ENCODE measurements at regions not wholly inside any gene's neighbourhood (a gene's known extent, or its start where the extent isn't known, plus 50 kb on each side); places are given as distances from the start of the nearest gene placed in this dataset.
"Not testable (repeated sequence)": the region's sequence is repeated elsewhere in the genome, so short reads cannot be mapped to it uniquely, and the experiment has no call there.

DNA sequence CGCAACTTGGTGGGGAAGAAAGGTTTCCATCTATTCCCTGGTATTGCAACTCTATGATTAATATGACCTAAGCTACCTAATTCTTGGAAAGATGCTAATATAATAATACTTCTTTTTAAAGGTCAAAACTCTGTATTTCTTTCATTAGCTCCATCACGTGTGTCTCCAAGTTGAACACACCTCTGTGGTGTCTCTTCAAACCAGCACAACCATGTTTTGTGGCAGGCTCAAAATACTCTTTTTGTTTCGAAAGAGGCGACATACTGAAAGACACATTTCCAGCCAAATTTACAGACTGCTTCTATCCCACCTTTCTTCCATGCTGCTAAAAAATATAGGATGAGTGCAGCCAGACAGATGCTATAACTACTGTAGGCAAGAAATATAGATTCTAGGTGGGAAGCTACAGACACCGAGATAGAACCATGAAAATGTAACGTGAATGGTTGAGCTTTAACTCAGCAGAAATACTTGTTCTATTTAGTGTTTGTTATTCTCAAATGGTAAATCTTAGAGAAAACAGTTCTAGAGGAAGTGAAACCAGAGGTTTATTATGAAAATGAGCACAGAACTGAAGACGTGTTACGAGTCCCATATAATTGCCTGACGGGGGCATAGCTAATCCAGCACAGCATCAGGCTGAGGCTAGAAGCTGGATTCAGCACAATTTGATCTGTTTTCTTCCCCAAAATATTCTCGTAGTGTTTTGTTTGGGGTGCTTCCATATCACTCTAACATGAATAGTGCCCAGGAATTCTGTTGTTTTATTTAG lies 991.5 kb upstream of the FANCL start:
- Histone ChIP-seq H3K4me1 (ENCODE audit: insufficient read depth, low read length) (no peaks in the 10 kb centered on the region), H3K4me3 (ENCODE audit: low read depth in 1 of 2, low read length in 2 of 2) (no peak overlapping the region), H3K9ac (ENCODE audit: low read depth, low read length) (no peak overlapping the region), H3K36me3 (ENCODE audit: insufficient read depth, low read length) (no peaks in the 10 kb centered on the region), H4K20me1 (ENCODE audit: insufficient read depth, low read length) (no peaks in the 10 kb centered on the region), H2AFZ (ENCODE audit: low read depth, low read length) (no peak overlapping the region), H3K9me3 (ENCODE audit: insufficient read depth, low read length, severe bottlenecking) (no peaks in the 10 kb centered on the region), H3K27ac (ENCODE audit: low read length) (no peak overlapping the region), H3K4me2 (ENCODE audit: insufficient read depth, low read length) (no peak overlapping the region), H3K27me3 (ENCODE audit: insufficient read depth, low read length, poor library complexity) (no peaks in the 10 kb centered on the region), H3K79me2 (ENCODE audit: insufficient read depth, low read length) (no peaks in the 10 kb centered on the region)
- TF ChIP-seq EZH2 (IDR thresholded peaks at IDR 0.05; ENCODE audit: borderline replicate concordance, low read depth, low read length, severe bottlenecking) (no peak), CTCF (IDR thresholded peaks at IDR 0.05; ENCODE audit: borderline replicate concordance, extremely low read depth, low read length, poor library complexity, severe bottlenecking) (no peak)
- ATAC-seq (ENCODE audit: insufficient read depth, low read depth): no peak
- DNase-seq: no peak

- not testable (repeated sequence) for ATAC-seq (ENCODE audit: insufficient read depth, low read depth); H3K4me3 ChIP-seq (ENCODE audit: low read depth in 1 of 2, low read length in 2 of 2); H3K27ac ChIP-seq (ENCODE audit: low read length); H3K4me1 ChIP-seq (ENCODE audit: insufficient read depth, low read length); H4K20me1 ChIP-seq (ENCODE audit: insufficient read depth, low read length); H3K27me3 ChIP-seq (ENCODE audit: insufficient read depth, low read length, poor library complexity); H3K4me2 ChIP-seq (ENCODE audit: insufficient read depth, low read length); H3K9me3 ChIP-seq (ENCODE audit: insufficient read depth, low read length, severe bottlenecking); H2AFZ ChIP-seq (ENCODE audit: low read depth, low read length); H3K79me2 ChIP-seq (ENCODE audit: insufficient read depth, low read length); DNase-seq; H3K9ac ChIP-seq (ENCODE audit: low read depth, low read length); H3K36me3 ChIP-seq (ENCODE audit: insufficient read depth, low read length)
Measured at GRCh38 chr2:59226362-59226761, 985.2 kb upstream of the FANCL start.

DNA sequence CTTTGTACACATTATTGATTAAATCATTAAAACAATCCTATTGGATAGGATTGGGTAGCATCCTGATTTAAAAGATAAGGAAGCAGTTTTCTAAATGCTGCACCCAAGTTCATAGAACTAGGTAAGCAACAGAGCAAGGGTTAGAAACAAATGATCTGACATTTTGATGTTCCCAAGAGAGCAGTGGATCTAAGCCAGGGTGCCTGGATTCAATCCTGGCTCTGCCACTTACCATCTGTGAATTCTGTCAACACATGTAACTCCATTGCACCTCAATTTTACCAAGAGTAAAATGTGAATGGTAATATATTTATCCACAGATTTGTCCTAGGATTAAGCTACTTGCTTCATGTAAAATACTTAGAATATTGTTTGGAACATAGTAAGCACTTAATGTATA lies 982.6 kb upstream of the FANCL start:
- DNase-seq (no peak), ATAC-seq (ENCODE audit: insufficient read depth, low read depth) (no peak)
- no peak overlapping the region for H3K9ac ChIP-seq (ENCODE audit: low read depth, low read length)
- no peaks in the 10 kb centered on the region for H3K27me3 ChIP-seq (ENCODE audit: insufficient read depth, low read length, poor library complexity)
- no peaks in the 10 kb centered on the region for H3K79me2 ChIP-seq (ENCODE audit: insufficient read depth, low read length)
- H4K20me1 ChIP-seq (ENCODE audit: insufficient read depth, low read length): no peaks in the 10 kb centered on the region
- TF ChIP-seq CTCF (IDR thresholded peaks at IDR 0.05; ENCODE audit: borderline replicate concordance, extremely low read depth, low read length, poor library complexity, severe bottlenecking) (no peak), EZH2 (IDR thresholded peaks at IDR 0.05; ENCODE audit: borderline replicate concordance, low read depth, low read length, severe bottlenecking) (no peak)
- H2AFZ ChIP-seq (ENCODE audit: low read depth, low read length): no peak overlapping the region
- no peak overlapping the region for H3K4me3 ChIP-seq (ENCODE audit: low read depth in 1 of 2, low read length in 2 of 2)
- H3K9me3 ChIP-seq (ENCODE audit: insufficient read depth, low read length, severe bottlenecking): no peaks in the 10 kb centered on the region
- H3K4me1 ChIP-seq (ENCODE audit: insufficient read depth, low read length): no peaks in the 10 kb centered on the region
- no peak overlapping the region for H3K27ac ChIP-seq (ENCODE audit: low read length)
- no peak overlapping the region for H3K4me2 ChIP-seq (ENCODE audit: insufficient read depth, low read length)
- no peaks in the 10 kb centered on the region for H3K36me3 ChIP-seq (ENCODE audit: insufficient read depth, low read length)

DNA sequence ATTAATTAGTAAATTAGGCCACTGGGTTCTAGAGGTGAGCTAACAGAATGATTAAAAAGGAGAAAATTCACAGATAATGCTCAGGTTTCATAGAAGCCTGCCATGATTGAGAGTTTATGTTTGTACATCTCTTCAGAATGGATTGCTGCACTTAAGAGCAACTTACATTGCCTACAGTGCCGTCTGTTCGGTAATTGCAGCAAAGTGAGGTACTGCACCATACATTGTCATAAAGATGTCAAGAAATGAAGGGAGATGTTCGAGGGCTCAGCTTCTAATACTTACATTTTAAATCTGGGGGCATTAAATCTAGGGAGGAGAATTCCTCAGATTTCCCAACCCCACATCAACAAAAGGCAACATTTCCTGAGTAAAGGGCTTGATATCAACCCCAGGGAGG lies 976.2 kb upstream of the FANCL start:
- TF ChIP-seq CTCF (IDR thresholded peaks at IDR 0.05; ENCODE audit: borderline replicate concordance, extremely low read depth, low read length, poor library complexity, severe bottlenecking): no peak
- no peak for TF ChIP-seq EZH2 (IDR thresholded peaks at IDR 0.05; ENCODE audit: borderline replicate concordance, low read depth, low read length, severe bottlenecking)
- Histone ChIP-seq H3K9me3 (ENCODE audit: insufficient read depth, low read length, severe bottlenecking) (no peaks in the 10 kb centered on the region), H2AFZ (ENCODE audit: low read depth, low read length) (no peak overlapping the region), H3K27ac (ENCODE audit: low read length) (no peak overlapping the region), H4K20me1 (ENCODE audit: insufficient read depth, low read length) (no peaks in the 10 kb centered on the region), H3K27me3 (ENCODE audit: insufficient read depth, low read length, poor library complexity) (no peaks in the 10 kb centered on the region), H3K9ac (ENCODE audit: low read depth, low read length) (no peak overlapping the region), H3K4me1 (ENCODE audit: insufficient read depth, low read length) (no peaks in the 10 kb centered on the region), H3K4me3 (ENCODE audit: low read depth in 1 of 2, low read length in 2 of 2) (no peak overlapping the region), H3K36me3 (ENCODE audit: insufficient read depth, low read length) (no peaks in the 10 kb centered on the region), H3K4me2 (ENCODE audit: insufficient read depth, low read length) (no peak overlapping the region), H3K79me2 (ENCODE audit: insufficient read depth, low read length) (no peaks in the 10 kb centered on the region)
- DNase-seq (no peak), ATAC-seq (ENCODE audit: insufficient read depth, low read depth) (no peak)
